ENCODE measurements at regions not wholly inside any gene's neighbourhood (a gene's known extent, or its start where the extent isn't known, plus 50 kb on each side); places are given as distances from the start of the nearest gene placed in this dataset.
"Not testable (repeated sequence)": the region's sequence is repeated elsewhere in the genome, so short reads cannot be mapped to it uniquely, and the experiment has no call there.

DNA sequence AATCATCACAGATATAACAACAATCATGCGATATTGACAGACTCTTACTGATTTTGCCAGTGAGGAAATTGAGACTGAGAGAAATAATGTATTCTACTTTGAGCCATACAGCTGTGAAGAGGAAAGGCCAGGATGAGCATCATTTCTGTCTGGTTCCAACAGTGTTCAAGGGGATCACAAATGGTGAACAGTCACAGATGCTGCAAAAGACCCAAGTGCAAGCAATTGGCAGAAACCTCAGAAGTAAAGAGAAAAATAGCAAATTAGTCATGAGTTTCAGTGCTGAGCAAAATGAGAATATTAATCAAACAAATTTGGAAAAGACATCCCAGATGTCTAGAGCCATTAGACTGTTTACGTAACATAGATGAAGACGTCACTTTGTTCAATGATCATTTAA, 114.1 kb downstream of the RAB38 start:
- DNase-seq = no peak

DNA sequence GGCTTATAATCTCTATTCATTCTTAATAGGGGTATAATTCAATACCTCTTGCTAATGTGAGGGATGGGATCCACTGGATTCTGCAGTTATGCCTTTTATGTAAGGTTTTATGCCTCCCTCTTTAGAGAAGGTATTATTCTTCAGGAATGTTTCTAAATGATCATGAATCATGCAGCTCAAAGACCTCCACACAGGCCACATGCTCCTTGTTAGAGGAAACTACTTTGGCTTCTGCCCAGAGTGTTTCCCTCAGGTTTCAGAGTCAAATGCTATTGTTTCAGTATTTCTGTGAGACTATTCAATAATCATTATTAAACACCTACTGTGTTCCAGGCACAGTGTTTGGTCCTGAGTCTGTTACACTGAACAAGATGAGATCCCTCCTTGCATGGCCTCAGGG, 115.9 kb downstream of the RAB38 start:
- DNase-seq = no peak

DNA sequence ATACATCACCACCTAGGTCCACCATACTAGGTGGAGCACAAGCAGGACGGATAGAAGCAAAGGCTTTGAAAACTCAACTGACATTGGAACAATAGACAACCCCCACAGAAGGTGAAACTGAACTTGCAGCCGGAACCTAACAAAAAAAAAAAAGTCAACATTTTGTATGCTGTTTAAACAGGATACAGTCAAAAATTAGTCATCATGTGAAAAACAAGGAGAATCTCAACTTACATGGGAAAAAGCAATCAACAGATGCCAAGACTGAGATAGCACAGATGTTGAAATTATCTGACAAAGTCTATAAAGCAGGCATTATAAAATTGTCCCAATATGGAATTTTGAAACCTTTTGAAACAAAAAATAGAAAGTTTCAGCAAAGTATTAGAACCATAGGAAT, 123.8 kb downstream of the RAB38 start:
- no peak for DNase-seq

DNA sequence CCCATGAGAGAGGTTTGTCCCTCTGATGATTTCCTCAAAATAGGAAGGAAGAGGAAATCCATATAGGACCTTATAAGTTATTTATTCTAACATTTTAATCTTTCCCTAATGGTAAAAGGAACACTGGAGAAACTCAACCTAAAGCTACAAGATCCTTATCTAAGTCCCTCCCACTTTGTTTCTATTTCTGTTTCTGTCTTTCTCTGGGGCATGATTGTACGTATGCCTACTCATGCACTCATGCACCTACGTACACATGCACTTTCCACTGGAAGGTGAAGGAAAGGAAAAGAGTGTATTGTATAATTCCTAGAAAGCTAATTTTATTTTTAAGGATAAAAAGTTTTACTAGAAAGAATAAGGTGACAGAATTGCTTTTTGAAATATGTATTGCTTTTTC, 125.0 kb downstream of the RAB38 start:
- no peak for DNase-seq

DNA sequence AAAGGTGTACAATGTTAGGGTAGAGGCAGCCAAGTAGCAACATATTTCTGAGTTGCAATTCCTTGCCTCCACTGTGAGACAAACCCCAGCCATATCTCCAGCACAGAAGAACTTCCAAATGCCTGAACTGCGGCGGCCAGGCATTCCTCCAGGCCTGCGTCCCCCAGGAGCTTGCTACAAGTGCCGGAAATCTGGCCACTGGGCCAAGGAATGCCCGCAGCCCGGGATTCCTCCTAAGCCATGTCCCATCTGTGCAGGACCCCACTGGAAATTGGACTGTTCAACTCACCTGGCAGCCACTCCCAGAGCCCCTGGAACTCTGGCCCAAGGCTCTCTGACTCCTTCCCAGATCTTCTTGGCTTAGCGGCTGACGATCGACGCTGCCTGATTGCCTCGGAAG, 130.0 kb downstream of the RAB38 start:
- DNase-seq = not testable (repeated sequence)

DNA sequence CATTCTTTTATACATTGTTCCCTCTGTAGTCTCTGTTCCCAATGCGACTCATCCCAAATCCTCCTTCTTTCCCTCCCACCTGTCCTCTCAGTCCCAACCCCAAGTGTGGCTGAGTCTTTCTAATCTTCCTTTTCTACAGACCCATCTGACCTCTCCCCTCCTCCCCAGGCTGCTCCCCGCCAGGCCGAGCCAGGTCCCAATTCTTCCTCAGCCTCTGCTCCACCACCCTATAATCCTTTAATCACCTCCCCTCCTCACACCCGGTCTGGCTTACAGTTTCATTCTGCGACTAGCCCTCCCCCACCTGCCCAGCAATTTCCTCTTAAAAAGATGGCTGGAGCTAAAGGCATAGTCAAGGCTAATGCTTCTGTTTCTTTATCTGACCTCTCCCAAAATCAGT, 130.6 kb downstream of the RAB38 start:
- not testable (repeated sequence) for DNase-seq

DNA sequence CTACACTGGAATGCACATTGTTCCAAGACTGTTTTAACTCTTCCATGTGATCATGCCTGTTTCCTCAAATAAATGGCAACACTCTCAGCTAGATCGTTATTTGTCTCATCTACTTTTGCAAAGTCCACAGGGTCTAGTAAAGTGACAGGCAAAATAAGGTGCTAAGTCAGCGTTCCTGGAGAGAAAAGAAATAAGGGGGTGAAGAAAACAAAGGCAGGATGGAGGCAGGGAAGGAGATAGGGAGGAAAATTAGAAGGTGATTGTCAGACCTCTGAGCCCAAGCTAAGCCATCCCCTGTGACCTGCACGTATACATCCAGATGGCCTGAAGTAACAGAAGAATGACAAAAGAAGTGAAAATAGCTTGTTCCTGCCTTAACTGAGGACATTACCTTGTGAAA, 132.1 kb downstream of the RAB38 start:
- DNase-seq = no peak

DNA sequence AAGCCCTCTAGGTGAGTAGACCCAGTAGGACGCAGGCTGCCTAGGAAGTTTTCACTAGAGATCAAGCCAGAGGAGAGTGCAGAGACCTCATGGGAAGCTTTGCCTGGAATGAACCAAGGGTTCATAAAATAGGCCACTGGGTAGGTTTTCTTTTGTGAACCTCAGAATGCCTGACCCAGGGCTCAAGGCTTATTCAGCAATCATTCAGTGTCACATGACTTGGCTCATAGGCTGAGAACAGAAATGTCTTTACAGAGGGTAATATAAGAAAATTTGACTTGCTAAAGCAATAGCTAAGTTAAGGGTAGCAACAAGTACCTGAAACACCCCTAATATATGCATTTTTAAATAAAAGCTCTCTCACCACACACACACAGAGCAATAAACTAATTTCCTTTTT, 132.6 kb downstream of the RAB38 start:
- no peak for DNase-seq

DNA sequence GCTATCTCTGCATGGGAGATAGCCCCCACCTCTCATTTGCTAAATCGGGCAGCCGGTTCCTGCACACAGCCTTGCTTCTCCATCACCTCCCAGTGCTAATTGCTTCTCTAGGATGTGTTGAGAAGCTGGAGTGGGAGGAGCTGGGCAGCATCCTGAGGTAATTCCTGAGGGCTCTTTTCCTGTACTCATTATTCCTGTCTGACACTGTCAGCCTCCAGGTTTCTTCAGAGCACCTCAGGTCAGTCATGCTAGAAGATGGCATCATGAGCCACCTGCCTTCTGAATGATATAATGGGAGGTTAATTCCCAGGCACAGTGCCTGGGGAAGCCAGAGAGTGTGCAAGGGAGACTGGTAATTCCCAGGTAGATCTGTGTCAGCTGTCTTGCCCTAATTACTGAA, 133.0 kb downstream of the RAB38 start:
- no peak for DNase-seq

DNA sequence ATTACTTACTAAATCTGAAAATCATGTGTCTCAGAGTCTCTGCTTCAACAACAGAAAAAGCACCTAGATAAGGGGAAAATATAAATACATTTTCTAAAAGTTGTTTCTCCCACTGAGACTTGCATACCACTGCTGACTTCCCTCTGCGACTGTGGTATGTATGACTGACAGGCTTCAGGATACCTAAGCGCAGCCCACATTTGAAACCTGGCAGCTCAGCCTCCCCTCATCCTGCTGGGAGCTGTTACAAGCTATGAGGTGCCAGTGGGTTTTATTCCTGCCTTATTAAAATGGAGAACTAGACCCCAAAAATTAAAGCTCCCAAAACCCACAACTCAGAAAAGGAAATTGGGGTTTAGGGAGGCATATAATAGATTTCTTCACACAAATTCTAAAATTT, 133.6 kb downstream of the RAB38 start:
- no peak for DNase-seq

DNA sequence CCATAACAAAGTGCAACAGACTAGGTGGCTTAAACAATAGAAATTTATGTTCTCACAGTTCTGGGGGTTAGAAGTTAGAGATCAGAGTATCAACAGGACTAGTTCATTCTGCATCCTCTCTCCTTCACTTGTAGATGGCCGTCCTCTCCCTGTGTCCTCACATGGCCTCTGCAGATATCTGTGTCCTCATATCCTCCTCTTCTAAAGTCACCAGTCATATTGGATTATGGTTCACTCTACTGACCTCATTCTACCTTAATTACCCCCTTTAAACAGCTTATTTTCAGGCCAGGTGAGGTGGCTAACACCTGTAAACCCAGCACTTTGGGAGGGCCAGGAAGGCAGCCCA, 135.1 kb downstream of the RAB38 start:
- no peak for DNase-seq

DNA sequence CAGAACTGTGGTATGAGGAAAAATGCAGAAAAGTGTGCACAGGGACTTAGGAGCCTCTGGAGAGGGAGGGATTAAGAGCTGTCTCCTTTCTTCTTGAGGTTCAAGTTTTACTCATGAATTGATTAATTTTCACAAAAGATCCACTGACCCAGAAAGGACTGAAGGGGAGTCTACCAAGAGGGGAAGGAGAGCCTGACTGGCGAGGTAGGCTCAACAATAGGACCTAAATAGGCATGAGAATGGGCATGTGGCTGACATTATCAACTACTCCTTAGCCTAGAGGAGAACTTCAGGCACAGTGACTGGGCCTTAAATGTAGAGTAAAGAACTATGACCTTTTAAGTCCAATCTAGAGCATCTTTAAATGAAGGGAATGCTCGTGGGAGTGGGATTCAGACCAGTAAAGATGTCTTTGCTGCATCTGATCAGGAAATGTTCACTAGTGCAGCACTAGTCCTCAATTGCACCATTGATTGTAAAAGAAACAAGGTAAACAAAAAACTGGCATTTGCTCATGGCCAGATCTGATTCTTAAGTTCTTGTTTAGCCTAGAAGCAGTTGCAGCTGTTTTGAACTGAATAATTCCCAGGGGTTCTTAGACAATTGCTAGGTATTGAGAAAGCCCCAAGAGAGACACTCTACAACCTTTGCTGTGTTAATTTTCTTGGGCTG, 135.6 kb downstream of the RAB38 start:
- DNase-seq = no peak

DNA sequence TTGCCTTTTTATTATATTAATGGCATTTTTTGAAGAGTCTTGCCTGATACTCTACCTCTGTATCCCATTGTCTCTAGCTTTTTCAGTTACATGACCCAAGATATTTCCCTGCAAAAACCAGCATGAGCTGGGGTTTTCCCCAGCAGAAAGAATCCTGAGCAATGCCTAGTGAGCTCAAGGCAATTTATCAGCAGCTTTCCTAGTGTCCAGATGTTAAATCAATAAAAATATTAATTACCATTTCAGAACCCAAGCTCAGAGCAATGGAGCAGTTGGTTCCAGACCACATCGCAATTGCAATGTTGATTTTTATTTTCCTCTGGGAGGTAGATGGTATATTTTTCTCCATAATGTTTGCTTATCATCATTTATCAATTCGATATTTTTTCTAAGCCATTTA, 137.2 kb downstream of the RAB38 start:
- DNase-seq = no peak

DNA sequence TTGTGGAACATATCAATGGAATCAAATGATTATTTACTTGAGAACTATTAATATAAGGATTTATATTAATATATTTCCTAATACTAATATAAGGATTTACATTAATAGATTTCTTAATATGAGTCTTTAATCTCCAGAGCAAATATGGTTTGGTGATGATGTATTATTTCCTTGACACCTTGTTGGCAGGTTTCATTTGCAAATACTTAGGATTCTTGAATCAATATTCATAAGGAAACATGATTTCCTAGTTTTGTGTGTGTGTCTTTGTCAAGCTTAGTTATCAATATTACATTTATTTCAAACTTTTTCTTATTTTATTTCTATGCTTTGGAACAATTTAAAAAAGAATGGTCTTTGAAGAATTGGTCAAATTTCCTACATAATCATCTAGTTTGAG, 138.5 kb downstream of the RAB38 start:
- DNase-seq = no peak

DNA sequence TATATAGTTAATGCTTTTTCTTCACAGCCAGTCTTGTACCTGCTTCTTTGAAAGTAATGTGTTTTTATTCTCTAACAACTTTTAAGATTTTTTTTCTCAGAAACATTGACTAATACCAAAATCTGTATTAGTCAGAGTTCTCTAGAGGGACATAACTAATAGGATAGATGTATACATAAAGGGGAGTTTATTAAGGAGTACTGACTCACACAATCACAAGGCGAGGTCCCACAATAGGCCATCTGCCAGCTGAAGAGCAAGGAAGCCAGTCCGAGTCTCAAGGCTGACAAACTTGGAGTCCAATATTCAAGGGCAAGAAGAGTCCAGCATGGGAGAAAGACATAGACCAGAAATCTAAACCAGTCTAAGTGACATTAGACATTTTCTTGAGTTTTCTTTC, 140.0 kb downstream of the RAB38 start:
- no peak for DNase-seq

DNA sequence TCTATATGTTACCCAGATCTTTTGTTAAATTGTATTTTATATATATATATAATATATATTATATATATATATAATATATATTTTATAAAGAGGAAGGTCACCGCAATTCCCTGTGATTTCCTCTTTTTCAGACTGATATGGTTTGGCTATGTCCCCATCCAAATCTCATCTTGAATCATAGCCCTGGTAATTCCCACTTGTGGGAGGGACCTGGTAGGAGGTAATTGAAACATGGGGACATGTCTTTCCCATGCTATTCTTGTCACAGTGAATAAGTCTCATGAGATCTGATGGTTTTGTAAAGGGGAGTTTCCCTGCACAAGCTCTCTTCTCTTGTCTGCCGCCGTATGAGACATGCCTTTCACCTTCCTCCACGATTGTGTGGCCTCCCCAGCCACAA, 157.6 kb downstream of the RAB38 start:
- DNase-seq = no peak

DNA sequence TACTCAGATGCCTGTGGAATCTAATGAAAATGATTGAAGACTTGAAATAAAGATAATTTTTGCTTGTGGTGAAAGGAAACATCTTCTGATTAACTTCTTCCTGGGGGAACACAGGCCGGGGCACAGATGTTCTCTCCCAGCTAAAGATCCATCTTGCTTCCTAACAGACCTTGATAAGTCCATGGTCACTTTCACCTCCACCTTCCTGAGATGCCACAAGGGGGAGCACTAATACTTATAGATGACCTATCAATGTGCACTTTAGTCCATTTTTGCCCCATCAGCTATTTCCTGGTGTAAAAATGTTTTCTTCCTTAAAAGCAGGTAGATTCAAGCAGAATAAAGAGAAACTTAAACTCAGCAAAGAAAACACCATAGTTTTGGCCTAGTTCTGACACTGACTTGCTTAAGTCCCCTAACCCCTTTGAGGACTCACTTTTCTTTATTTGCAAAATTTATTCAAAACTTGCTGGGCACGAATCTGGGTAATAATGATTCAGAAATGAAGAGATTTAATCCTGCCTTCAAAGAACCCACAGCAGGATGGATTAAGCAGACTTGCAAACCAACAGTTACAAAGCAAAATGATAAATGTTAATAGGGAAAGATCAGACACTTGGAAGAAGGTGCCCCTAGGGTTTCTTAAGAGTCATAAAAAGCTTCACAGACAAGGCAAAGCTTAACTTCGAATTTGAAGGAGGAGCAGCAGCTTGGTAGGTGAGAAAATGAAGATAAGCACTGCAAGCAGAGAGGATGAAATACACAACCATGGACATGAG, 158.7 kb downstream of the RAB38 start:
- peak; percentile 75 for DNase-seq

DNA sequence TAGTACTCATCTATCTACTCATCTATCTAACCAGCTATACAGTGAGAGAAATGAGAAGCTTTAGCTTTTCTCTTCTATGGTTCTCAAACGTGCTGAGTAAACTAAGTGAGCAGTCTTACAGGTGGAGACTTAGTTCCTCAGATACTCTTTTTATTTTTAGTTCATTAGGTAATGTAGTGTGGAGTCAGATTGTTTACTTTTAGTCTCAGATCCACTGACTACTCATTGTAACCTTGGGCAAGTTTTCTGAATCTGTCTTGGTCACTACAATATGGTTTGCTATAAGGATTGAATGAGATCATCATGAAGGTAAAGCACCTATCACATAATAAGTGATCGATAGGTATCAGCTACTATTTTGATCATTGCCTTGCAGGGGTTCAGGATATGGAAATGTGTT, 160.1 kb downstream of the RAB38 start:
- DNase-seq = no peak

DNA sequence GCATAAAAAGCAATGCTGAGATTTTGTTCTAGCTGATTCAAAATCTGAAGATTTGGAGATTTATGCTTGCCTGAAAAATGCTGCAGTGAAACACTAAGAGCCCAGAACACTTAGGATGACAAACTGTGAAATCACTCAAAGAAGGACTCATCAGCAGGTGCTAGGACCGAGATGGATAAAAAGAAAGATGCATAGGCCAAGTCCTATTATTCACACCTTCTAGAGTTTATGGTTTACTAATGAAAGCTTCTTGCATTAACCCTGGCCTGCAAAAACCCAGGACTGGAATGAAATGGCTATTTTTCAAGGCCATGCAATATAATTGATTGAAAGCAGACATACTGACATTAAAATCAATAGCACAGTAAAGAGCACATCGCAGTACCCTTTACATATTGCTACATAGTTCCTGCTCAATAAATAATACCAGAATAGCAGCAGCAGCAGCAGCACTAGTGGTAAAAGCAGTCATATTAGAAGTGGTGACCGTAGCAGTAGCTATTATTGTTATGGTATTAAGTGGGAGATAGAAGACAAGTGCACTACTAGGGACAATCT, 161.7 kb downstream of the RAB38 start:
- DNase-seq = no peak

DNA sequence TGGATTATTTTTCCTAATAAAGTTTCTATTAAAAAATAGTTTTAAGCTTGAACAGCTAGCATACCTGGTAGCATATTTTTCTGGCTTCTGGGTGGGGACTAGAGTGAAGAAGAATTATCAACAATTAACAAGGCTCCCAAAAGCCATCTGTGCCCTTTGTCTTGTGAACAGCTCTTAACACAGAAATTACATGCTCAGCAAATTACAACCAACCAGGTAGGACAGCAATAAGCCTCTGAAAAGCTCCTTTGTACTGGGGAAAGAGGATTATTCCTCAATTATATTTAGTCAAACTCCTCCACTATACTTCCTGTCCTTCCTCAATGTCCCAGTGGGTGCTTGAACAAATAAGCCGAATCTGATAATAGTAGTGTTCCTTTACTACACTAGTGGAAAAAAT, 162.8 kb downstream of the RAB38 start:
- no peak for DNase-seq

DNA sequence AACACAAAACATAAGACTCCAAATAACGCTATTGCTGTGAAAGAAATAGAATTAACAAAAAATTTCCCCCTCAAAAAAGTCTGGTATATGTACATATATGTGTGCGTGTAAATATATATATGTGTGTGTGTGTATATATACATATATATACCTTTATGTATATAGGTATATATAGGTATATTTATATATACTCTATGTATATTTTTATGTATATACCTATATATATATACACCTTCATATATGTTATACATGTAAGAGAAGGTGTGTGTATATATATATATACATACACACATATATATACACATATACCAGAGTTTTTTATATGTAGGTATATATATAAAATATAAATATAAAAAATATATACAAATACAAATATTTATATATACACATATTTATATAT, 199.2 kb downstream of the RAB38 start:
- DNase-seq = no peak

DNA sequence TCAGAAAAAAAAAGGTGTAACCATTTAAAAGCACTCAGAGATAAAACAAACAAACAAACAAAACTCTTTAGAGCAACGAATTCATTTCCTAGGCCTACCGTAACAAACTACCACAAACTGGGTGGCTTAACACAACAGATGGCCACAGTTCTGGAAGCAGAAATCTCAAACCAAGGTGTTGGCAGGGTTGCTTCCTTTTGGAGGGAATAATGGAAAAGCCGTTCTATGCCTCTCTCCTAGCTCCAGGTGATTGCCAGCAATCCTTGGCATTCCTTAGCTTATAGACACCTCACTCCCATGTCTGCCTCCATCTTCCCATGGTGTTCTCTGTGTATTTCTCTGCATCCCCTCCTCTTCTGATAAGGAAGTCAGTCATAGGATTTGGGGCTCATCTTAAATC, 200.4 kb downstream of the RAB38 start:
- DNase-seq = no peak

DNA sequence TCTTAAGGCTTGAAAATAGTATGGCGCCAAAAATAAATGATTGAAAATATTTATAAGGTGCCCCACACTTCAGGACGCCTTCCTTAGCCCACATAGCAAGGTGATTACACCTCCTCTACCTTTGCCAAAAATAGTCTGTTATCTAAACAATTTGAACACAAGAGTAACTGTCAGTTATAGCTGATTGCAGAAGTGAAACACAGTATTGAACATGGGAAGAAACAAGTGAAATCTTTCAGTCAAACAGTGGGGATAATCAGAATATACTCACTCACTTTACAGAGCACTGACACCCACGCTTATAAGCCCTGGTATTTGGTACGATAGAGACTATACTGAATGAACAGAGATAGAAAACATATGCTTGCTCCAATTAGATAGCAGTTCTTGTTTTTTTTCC, 203.1 kb downstream of the RAB38 start:
- DNase-seq = no peak

DNA sequence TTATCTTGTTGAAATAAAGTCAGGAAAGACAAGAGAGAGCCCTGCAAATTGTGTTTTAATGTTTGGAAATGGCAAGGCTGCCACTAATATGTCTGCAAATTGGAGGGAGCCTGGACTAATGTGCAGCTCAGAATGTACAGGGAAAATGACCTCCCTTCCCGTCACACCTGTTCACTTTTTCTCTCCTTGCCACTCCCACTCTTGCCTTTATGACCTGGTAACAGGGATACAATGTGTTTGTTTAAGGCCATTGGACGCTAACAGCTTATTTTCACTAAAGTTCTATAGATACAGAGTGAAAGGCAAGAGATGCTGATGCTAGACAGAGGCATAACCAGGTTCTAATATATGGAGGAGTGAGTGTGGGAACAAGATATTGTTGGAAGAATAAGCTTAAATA, 203.9 kb downstream of the RAB38 start:
- DNase-seq = no peak
